K562 (cell line): ENCODE measurements at regions not wholly inside any gene's neighbourhood (a gene's known extent, or its start where the extent isn't known, plus 50 kb on each side); places are given as distances from the start of the nearest gene placed in this dataset.

ENCODE experiments used
- BCL6 ChIP-seq: fragments of 250-450 bp; sonication (Bioruptor Pico); IDR thresholded peaks from 2 replicates; pipeline ENCODE4 v1.4.0; 2020
- CBX1 ChIP-seq: sonication (generic); IDR thresholded peaks from 2 replicates; pipeline ENCODE4 v1.6.1; 2016; ENCODE audit warnings: antibody characterized with exemption, low read depth, mild to moderate bottlenecking
- FOS ChIP-seq: IDR thresholded peaks from 3 replicates; pipeline ENCODE4 v1.6.1; 2011; ENCODE audit not compliant: insufficient read length; ENCODE audit errors: extremely low read depth
- HBP1 ChIP-seq: fragments of 450-650 bp; formaldehyde crosslinking; IDR thresholded peaks from 2 replicates; pipeline ENCODE4 v1.4.0; 2022; ENCODE audit warnings: missing genetic modification characterization
- MTF1 ChIP-seq: fragments of 250-450 bp; sonication (Bioruptor Pico); IDR thresholded peaks from 2 replicates; pipeline ENCODE4 v1.9.0; 2021; ENCODE audit warnings: moderate library complexity, mild to moderate bottlenecking, inconsistent platforms, borderline replicate concordance
- MYC ChIP-seq, 2 experiments: fragments of 250-450 bp in 1 of 2; sonication (Bioruptor Pico) in 1 of 2; IDR thresholded peaks; 2 replicates each; pipeline versions ENCODE4 v1.5.1 to v1.6.1; 2012 to 2021; ENCODE audit warnings: low read depth in 2 of 2, borderline replicate concordance in 1 of 2, improper control_type of control experiment in 1 of 2, low read length in 1 of 2, mild to moderate bottlenecking in 1 of 2, moderate library complexity in 1 of 2
- NBN ChIP-seq: fragments of 450-650 bp; IDR thresholded peaks from 2 replicates; pipeline ENCODE4 v1.6.1; 2016; ENCODE audit warnings: low read depth, mild to moderate bottlenecking
- POLR2B ChIP-seq: fragments of 450-650 bp; IDR thresholded peaks from 2 replicates; pipeline ENCODE4 v1.6.1; 2018; ENCODE audit warnings: low read depth; ENCODE audit not compliant: partially characterized antibody
- RREB1 ChIP-seq: fragments of 250-450 bp; sonication (Bioruptor Pico); IDR thresholded peaks from 2 replicates; pipeline ENCODE4 v1.4.0; 2020
- SMARCB1 ChIP-seq: IDR thresholded peaks from 2 replicates; pipeline ENCODE4 v1.6.1; 2011; ENCODE audit warnings: improper control_type of control experiment, low read depth; ENCODE audit not compliant: insufficient read length
- TAF1 ChIP-seq: IDR thresholded peaks from 2 replicates; pipeline ENCODE4 v1.6.1; 2011; ENCODE audit warnings: mild to moderate bottlenecking, low read length, moderate library complexity; ENCODE audit not compliant: insufficient read depth, control insufficient read depth, severe bottlenecking; ENCODE audit errors: extremely low read depth
- TSC22D4 ChIP-seq: fragments of 450-650 bp; IDR thresholded peaks from 2 replicates; pipeline ENCODE4 v1.6.1; 2016; ENCODE audit warnings: missing genetic modification characterization, missing biosample characterization, control low read depth
- ZNF282 ChIP-seq: sonication (generic); formaldehyde crosslinking; IDR thresholded peaks from 2 replicates; pipeline ENCODE4 v1.8.1; 2023; ENCODE audit warnings: missing genetic modification reagents
- ZNF609 ChIP-seq: sonication (generic); formaldehyde crosslinking; IDR thresholded peaks from 2 replicates; pipeline ENCODE4 v1.8.1; 2023; ENCODE audit warnings: missing genetic modification reagents, mild to moderate bottlenecking, borderline replicate concordance

- TF ChIP-seq RREB1 (CRISPR knock-in tag) (0 out of 2 replicates have a peak, but pooled peaks have one; percentile 41), MTF1 (CRISPR knock-in tag) (0 out of 2 replicates have a peak, but pooled peaks have one; percentile 22), BCL6 (CRISPR knock-in tag) (no peak), CBX1 (peak; percentile 43; the same call in 1 of the 2 replicates), POLR2B (no peak), TSC22D4 (no peak), MYC (IDR thresholded peaks at IDR 0.05; ENCODE audit: low read depth, low read length) (peak; percentile 74), MYC (CRISPR knock-in tag; IDR thresholded peaks at IDR 0.05; ENCODE audit: borderline replicate concordance, low read depth) (no peak), NBN (peak; percentile 90; the same call in 1 of the 2 replicates), ZNF609 (CRISPR knock-in tag) (no peak; the same call in 1 of the 2 replicates), FOS (peak; percentile 41), ZNF282 (CRISPR knock-in tag) (no peak), HBP1 (CRISPR knock-in tag) (peak; percentile 79), SMARCB1 (peak; percentile 81), TAF1 (peak; percentile 41)
Measured at GRCh38 chr6:15905488-15906419, 223.1 kb upstream of the MYLIP start (continued).
